GM19324 (cell line): ENCODE measurements at regions not wholly inside any gene's neighbourhood (a gene's known extent, or its start where the extent isn't known, plus 50 kb on each side); places are given as distances from the start of the nearest gene placed in this dataset.
"Not testable (repeated sequence)": the region's sequence is repeated elsewhere in the genome, so short reads cannot be mapped to it uniquely, and the experiment has no call there.

Experiments
- ATAC-seq: cut with Tn5 transposase; IDR thresholded peaks from one replicate; pipeline ENCODE4 v1.9.1; 2021; ENCODE audit warnings: mild to moderate bottlenecking, moderate library complexity; ENCODE audit not compliant: unreplicated experiment, low FRiP score

GRCh38 chr2:192535956-192536921, 341.5 kb upstream of the TMEFF2 start:
- no peak for ATAC-seq

GRCh38 chr2:192534072-192534471, 339.3 kb upstream of the TMEFF2 start:
- ATAC-seq, result no peak

- not testable (repeated sequence) for ATAC-seq
These were observed 330.0 kb upstream of the TMEFF2 start for GRCh38 chr2:192524642-192525251.

DNA sequence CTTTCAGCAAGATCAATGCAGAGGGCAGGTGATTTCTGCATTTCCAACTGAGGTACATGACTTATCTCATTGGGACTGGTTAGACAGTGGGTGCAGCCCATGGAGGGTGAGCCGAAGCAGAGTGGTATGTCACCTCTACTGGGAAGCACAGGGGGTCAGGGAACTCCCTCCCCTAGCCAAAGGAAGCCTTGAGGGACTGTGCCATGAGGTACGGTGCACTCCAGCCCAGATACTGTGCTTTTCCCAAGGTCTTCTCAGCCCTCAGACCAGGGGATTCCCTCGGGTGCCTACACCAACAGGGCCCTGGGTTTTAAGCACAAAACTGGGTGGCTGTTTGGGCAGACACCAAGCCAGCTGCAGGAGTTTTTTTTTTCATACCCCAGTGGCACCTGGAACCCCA, 329.5 kb upstream of the TMEFF2 start:
- ATAC-seq, result not testable (repeated sequence)

- ATAC-seq, result no peak
These were observed 321.2 kb upstream of the TMEFF2 start for GRCh38 chr2:192515937-192516336.

- ATAC-seq, result no peak
These were observed 318.8 kb upstream of the TMEFF2 start for GRCh38 chr2:192513575-192513974.

GRCh38 chr2:192507836-192508450, 313.2 kb upstream of the TMEFF2 start:
- ATAC-seq, result not testable (repeated sequence)

- ATAC-seq, result peak; percentile 55
These were observed 305.9 kb upstream of the TMEFF2 start for GRCh38 chr2:192500550-192501200.

- no peak for ATAC-seq
These were observed 304.7 kb upstream of the TMEFF2 start for GRCh38 chr2:192499476-192499875.

GRCh38 chr2:192498747-192499146, 304.0 kb upstream of the TMEFF2 start:
- ATAC-seq, result no peak

DNA sequence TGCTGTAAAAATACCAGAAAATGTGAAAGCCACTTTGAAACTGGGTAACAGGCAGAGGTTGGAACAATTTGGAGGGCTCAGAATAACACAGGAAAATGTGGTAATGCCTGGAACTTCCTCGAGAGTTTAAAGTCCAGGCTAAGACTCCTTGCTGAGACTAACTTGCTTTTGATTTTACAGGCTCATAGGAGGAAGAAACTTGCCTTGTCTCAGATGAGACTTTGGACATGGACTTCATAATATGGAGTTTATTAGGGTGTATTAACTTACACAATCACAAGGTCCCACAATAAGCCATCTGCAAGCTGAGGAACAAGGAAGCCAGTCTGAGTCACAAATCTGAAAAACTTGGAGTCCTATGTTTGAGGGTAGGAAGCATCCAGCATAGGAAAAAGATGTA, 293.4 kb upstream of the TMEFF2 start:
- ATAC-seq, result not testable (repeated sequence)

- ATAC-seq, result no peak
These were observed 292.9 kb upstream of the TMEFF2 start for GRCh38 chr2:192487636-192488035.

DNA sequence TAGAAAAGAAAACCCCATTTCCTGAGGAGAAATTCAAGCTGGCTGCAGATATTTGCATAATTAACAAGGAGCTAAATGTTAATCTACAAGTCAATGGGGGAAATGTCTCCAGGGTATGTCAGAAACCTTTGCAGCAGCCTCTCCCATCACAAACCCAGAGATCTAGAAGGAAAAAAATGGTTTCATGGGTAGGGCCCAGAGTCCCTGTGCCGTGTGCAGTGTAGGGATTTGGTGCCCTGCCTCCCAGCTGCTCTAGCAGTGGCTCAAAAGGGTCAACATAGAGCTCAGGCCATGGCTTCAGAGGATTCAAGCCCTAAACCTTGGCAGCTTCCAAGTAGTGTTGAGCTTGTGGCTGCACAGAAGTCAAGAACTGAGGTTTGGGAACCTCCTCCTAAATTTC, 290.2 kb upstream of the TMEFF2 start:
- no peak for ATAC-seq

GRCh38 chr2:192480984-192481383, 286.3 kb upstream of the TMEFF2 start:
- ATAC-seq, result peak; percentile 65

DNA sequence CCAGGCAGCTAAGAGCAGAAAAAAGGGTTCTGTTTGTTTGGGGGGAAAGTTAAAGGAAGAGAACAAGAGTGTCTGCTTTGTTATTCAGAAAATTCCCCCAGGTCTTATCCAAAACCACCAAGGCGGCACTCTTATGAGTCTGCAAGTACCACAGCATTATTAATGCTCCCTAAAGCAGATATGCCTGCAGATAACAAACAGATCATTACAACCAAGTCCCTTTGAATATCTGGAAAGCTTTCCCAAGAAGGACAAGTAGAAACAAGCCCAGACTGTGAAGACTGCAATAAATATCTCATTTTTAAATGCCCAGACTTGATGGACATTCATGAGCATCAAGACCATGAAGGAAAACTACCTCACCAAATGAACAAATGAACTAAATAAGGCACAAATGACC, 278.6 kb upstream of the TMEFF2 start:
- no peak for ATAC-seq

- ATAC-seq, result no peak
These were observed 277.2 kb upstream of the TMEFF2 start for GRCh38 chr2:192471982-192472381.

- no peak for ATAC-seq
These were observed 274.9 kb upstream of the TMEFF2 start for GRCh38 chr2:192469612-192470011.

DNA sequence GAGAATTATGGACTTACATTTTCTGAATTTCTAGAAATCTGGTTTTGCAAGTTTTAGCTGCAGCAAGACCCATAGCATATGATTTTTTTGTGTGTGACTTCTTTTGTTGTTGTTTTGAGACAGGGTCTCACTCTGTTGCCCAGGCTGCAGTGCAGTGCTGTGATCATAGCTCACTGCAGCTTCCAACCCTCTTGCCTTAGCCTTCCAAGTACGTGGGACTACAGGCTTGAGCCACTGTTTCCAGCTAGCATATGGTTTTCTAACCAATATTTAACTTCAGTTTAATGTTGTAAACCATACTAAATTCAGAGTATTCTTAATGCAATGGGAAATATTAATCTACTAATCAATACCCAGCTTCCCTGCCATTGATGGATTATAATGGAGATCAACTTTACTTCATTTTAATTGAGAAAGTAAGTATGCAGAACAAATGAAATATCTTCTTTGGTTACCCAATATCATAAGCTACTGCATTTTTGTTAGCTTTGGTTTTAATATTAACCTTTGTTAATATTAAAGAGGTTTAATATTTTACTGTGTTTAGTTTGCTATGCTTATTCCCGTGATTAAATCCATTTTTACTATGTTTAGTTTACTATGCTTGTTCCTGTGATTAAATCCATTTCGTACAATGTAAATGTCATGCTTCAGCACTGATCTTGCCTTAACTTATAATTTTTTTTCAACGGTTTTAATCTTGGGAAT, 273.4 kb upstream of the TMEFF2 start:
- ATAC-seq, result no peak

- ATAC-seq, result no peak
These were observed 270.4 kb upstream of the TMEFF2 start for GRCh38 chr2:192465141-192465540.

DNA sequence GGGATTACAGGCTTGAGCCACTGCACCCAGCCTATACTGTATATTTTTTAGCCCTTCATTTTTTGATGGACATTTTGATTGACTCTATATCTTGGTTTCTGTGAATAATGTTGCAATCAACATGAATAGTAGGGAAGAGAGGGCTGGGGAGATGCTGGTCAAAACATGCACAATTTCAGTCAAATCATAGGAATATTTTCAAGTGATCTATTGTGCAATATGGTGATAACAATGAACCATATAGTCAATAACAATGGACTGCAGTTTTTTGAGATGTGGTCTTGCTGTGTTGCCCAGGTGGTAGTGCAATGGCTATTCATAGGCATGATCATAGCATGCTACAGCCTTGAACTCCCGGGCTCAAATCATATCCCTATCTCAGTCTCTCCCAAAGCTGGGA, 264.7 kb upstream of the TMEFF2 start:
- no peak for ATAC-seq
